Activated naive CD4-positive, alpha-beta T cell treated with anti-CD3 and anti-CD28 coated beads for 36 hours (primary cell): ENCODE measurements at regions not wholly inside any gene's neighbourhood (a gene's known extent, or its start where the extent isn't known, plus 50 kb on each side); places are given as distances from the start of the nearest gene placed in this dataset.

Experiments used
- CTCF ChIA-PET: fragments of 350-600 bp; sonication (Branson Sonifier 250); formaldehyde crosslinking; loops from one replicate; lab custom pipeline; 2021; ENCODE audit warnings: antibody characterized with exemption; lab: Charles Lee
- DNase-seq: peaks from one replicate; pipeline ENCODE4 v3.0.0-alpha.2; 2020
- H3K27ac Mint-ChIP-seq: one replicate; pipeline ENCODE4 v1.8.0; 2021; ENCODE audit warnings: mild to moderate bottlenecking, mixed read lengths
- H3K27me3 Mint-ChIP-seq: one replicate; pipeline ENCODE4 v1.8.0; 2021; ENCODE audit warnings: low read depth, mixed read lengths
- H3K36me3 Mint-ChIP-seq: one replicate; pipeline ENCODE4 v1.8.0; 2021; ENCODE audit warnings: low read depth, mixed read lengths
- H3K4me1 Mint-ChIP-seq: one replicate; pipeline ENCODE4 v1.8.0; 2021; ENCODE audit warnings: low read depth, mixed read lengths
- H3K4me3 Mint-ChIP-seq: one replicate; pipeline ENCODE4 v1.8.0; 2021; ENCODE audit warnings: mild to moderate bottlenecking, moderate library complexity, mixed read lengths
- H3K9me3 Mint-ChIP-seq: one replicate; pipeline ENCODE4 v1.8.0; 2021; ENCODE audit warnings: mixed read lengths
- intact Hi-C: fragments of 100-400 bp; cut with micrococcal nuclease; formaldehyde crosslinking; loops from one replicate; pipeline ENCODE4 v1.15.1; 2023

DNA sequence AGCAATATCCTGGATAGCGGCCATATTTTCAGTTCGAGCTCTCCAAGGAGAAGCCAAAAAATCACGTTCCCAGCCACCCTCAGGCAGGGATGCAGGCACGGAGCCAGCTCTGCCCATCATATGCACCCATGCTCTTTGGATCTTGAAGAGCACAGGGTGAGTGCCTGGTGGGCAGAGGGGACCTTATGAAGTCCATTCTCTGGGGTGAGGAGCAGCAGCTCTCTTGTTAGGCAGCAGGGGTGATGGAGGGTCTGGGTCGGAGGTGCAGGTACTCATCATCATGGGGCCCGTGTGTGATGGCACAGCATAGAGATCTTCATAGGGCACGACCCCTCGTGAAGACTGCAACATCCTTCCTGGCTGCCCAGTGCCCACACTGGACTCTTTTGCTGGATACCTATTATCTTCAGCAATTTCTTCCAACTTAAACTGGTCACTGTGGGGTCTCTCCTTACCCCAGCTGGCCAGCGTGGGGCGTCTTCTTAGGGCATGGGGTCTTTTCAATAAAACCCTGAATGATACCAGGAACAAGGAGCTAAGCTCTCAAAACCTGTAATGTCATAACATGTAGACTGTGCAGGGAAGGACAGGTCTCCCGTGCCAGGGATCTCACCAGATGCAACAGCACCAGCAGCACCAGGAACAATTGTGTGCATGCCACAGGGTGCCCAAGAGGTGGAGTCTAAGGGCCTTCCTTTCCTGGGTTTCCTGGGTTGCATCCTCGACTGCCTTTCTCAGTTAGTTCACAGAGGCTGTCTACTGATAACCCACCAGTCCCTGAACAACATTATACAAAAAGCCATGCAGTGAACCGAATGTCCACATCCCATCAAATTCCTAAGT lies 165.0 kb downstream of the TENT4A start:
- Mint-ChIP-seq H3K4me1 (no peaks in the 10 kb centered on the region), H3K27ac (no peak overlapping the region), H3K4me3 (no peak overlapping the region), H3K27me3 (peaks cover 4% of the 10 kb centered on the region), H3K9me3 (no peaks in the 10 kb centered on the region), H3K36me3 (no peaks in the 10 kb centered on the region)
- intact Hi-C loops, result no loop called here
- no peak for DNase-seq
- CTCF ChIA-PET, result no interaction called here

GRCh38 chr5:6885581-6885980 lies 172.3 kb downstream of the TENT4A start:
- CTCF ChIA-PET, result no interaction called here
- intact Hi-C loops, result no loop called here

GRCh38 chr5:6886866-6887265 lies 173.6 kb downstream of the TENT4A start:
- Mint-ChIP-seq H3K27ac (no peak overlapping the region), H3K4me3 (no peak overlapping the region), H3K36me3 (peaks cover 2% of the 10 kb centered on the region), H3K4me1 (no peaks in the 10 kb centered on the region), H3K27me3 (peaks cover 3% of the 10 kb centered on the region), H3K9me3 (peaks cover 21% of the 10 kb centered on the region)
- DNase-seq, result no peak
- intact Hi-C loops, result no loop called here
- CTCF ChIA-PET, result interaction anchor here (0.6 kb wide), 1 partner anchor 106 kb away, joined by 3 read pairs; no protein-coding TSS in a partner anchor

More at GRCh38 chr5:6885581-6885980, 172.3 kb downstream of the TENT4A start:
- H3K4me1 Mint-ChIP-seq, result no peaks in the 10 kb centered on the region
- no peak overlapping the region for H3K27ac Mint-ChIP-seq
- peaks cover 3% of the 10 kb centered on the region for H3K27me3 Mint-ChIP-seq
- peaks cover 2% of the 10 kb centered on the region for H3K36me3 Mint-ChIP-seq
- peaks cover 21% of the 10 kb centered on the region for H3K9me3 Mint-ChIP-seq
- no peak for DNase-seq
- H3K4me3 Mint-ChIP-seq, result no peak overlapping the region

DNA sequence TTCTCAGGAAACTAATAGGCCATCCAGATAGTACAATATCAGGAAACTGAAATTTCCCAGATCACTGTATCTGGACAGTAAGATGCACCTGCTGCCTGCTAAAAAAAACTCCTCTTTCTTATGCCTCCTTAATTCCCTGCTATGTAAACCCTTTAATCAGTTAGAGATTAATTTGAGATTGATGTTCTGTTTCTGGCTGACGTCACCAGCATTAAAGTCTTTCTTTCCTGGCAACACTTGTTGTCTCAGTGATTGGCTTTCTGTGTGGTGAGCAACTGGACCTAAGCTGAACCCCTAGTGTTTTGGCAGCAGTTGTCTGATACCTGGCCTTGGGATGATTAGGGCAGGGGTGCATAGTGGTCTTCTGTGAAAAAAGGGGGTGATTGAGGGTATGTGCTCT lies 175.8 kb downstream of the TENT4A start:
- Mint-ChIP-seq H3K4me3 (no peak overlapping the region), H3K36me3 (peaks cover 2% of the 10 kb centered on the region), H3K27me3 (peaks cover 6% of the 10 kb centered on the region), H3K27ac (no peak overlapping the region), H3K9me3 (peaks cover 21% of the 10 kb centered on the region), H3K4me1 (no peaks in the 10 kb centered on the region)
- CTCF ChIA-PET, result no interaction called here
- intact Hi-C loops, result no loop called here
- no peak for DNase-seq

DNA sequence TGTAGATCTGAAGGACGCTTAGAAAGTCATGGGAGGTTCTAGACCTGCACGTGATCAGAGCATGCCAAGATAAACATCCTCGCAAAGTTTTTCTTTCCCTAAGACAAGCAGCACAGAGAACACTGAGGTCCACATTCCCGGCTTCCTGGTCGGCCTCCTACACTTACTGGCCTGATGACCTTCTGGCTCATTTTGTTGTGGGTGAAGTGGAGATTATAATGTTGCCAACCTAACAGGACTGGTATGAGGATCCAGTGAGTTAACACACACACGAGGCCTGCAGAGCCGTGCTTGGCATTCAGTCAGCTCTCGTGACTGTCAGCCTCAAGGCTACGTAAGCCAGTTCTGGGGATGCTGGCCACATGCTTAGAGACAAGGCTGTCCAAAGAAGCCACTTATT lies 186.0 kb downstream of the TENT4A start:
- CTCF ChIA-PET, result no interaction called here
- Mint-ChIP-seq H3K4me3 (no peak overlapping the region), H3K36me3 (no peaks in the 10 kb centered on the region), H3K27ac (no peak overlapping the region), H3K27me3 (no peaks in the 10 kb centered on the region), H3K4me1 (no peaks in the 10 kb centered on the region), H3K9me3 (no peaks in the 10 kb centered on the region)
- intact Hi-C loops, result no loop called here
- no peak for DNase-seq

DNA sequence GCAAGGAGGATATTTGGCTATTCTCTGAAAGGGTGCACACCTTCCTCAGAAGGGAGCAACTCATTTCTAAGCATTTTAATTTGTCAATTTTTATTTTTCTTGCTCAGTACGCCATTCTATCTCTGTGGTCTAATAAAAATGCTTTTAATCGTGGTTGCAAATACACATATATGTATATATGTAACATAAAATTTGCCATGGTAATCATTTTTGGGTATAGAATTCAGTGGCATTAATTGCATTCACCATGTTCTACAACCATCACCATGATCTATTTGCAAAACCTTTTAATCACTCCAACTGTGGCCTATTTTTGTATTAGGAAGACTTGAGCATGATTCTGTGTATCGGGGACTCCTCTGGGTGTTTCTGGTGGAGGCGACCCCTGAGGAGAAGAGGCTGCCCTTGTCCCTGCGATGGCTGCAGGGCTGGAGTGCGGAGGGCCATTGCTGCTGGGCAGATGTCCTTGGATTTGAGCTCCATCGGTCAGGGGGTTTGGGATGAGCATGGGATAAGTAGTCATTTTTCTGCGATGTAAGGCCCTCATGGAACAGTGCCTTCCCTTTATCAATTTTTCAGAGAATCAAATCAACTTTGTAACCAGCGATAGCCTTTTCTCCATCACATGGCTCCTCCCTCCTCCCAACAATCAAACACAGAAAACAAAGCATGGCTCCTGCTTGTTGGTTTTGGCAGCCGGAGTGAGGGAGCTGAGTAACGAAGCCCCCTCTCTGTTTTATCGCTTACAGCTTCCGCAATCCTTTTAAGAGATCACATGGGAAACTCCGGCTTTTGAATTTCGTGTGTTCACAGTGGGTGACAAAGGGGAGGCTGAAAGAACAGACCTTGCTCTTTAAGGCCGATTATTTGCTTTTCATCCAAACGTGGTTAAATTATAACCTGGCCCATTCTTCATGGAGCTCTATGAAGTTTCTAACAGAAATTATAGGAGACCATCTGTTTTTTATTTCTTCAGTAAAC lies 187.3 kb downstream of the TENT4A start:
- intact Hi-C loops, result no loop called here
- Mint-ChIP-seq H3K4me3 (no peak overlapping the region), H3K27me3 (peaks cover under 1% of the 10 kb centered on the region), H3K9me3 (no peaks in the 10 kb centered on the region), H3K4me1 (no peaks in the 10 kb centered on the region), H3K27ac (no peak overlapping the region), H3K36me3 (no peaks in the 10 kb centered on the region)
- CTCF ChIA-PET, result no interaction called here
- DNase-seq, result no peak

- H3K4me1 Mint-ChIP-seq, result no peaks in the 10 kb centered on the region
- no peak for DNase-seq
- no peak overlapping the region for H3K4me3 Mint-ChIP-seq
- H3K27me3 Mint-ChIP-seq, result peaks cover 3% of the 10 kb centered on the region
- intact Hi-C loops, result no loop called here
- CTCF ChIA-PET, result no interaction called here
- no peaks in the 10 kb centered on the region for H3K36me3 Mint-ChIP-seq
- H3K27ac Mint-ChIP-seq, result no peak overlapping the region
- no peaks in the 10 kb centered on the region for H3K9me3 Mint-ChIP-seq
Measured at GRCh38 chr5:6902094-6902493, 188.9 kb downstream of the TENT4A start.

- Mint-ChIP-seq H3K27ac (no peak overlapping the region), H3K4me3 (no peak overlapping the region), H3K4me1 (no peaks in the 10 kb centered on the region), H3K9me3 (no peaks in the 10 kb centered on the region), H3K36me3 (no peaks in the 10 kb centered on the region), H3K27me3 (peaks cover 3% of the 10 kb centered on the region)
- no peak for DNase-seq
- CTCF ChIA-PET, result no interaction called here
- intact Hi-C loops, result no loop called here
Measured at GRCh38 chr5:6902597-6902996, 189.4 kb downstream of the TENT4A start.

GRCh38 chr5:6903934-6904333 lies 190.7 kb downstream of the TENT4A start:
- DNase-seq, result no peak
- Mint-ChIP-seq H3K4me3 (no peak overlapping the region), H3K4me1 (no peaks in the 10 kb centered on the region), H3K27ac (no peak overlapping the region), H3K36me3 (no peaks in the 10 kb centered on the region), H3K27me3 (peaks cover 3% of the 10 kb centered on the region), H3K9me3 (no peaks in the 10 kb centered on the region)
- CTCF ChIA-PET, result no interaction called here
- intact Hi-C loops, result no loop called here

GRCh38 chr5:6904860-6905259 lies 191.6 kb downstream of the TENT4A start:
- no peak overlapping the region for H3K4me3 Mint-ChIP-seq
- no peak overlapping the region for H3K27ac Mint-ChIP-seq
- H3K9me3 Mint-ChIP-seq, result no peaks in the 10 kb centered on the region
- intact Hi-C loops, result no loop called here
- H3K4me1 Mint-ChIP-seq, result no peaks in the 10 kb centered on the region
- CTCF ChIA-PET, result no interaction called here
- peaks cover 3% of the 10 kb centered on the region for H3K27me3 Mint-ChIP-seq
- DNase-seq, result no peak
- no peaks in the 10 kb centered on the region for H3K36me3 Mint-ChIP-seq

DNA sequence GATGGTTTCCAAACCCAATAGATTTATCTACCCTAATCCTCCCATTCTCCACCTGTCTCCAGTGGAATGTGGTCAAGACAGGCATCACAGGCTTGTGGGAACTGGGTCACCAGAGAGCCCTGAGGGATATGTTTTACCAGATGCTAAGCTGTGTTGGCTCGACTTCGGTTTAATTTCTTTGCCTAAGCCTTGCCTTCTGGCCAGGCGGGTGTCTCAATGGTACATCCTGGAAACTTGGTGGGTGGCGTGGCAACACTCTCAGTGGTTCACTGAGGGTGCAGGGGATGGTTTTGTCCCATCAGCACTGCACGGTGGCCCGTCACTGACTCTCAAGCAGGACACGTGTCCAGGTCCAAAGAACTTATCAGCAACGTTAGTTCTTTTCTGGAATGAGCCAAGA lies 192.2 kb downstream of the TENT4A start:
- CTCF ChIA-PET, result no interaction called here
- Mint-ChIP-seq H3K9me3 (no peaks in the 10 kb centered on the region), H3K27ac (no peak overlapping the region), H3K27me3 (peaks cover 3% of the 10 kb centered on the region), H3K36me3 (no peaks in the 10 kb centered on the region), H3K4me1 (no peaks in the 10 kb centered on the region), H3K4me3 (no peak overlapping the region)
- intact Hi-C loops, result no loop called here
- no peak for DNase-seq

DNA sequence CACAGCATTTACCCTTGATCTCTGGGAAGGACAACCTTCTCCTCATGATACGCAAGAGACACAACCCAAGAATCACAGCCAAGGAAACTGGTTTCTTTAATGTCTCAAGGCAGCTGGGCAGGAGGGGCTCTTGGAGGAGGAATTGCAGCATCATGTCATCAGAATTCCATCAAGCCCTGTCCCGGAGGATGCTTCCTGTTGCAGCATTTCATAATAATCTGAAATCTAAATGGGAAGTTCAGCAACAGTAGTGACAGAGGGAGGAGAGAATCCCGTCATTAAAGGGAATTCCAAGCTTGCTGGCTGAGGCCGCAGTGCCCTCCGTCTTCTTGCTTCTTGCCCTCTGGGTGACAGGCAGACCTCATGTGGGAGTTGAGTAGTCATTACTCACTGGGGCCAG lies 192.7 kb downstream of the TENT4A start:
- intact Hi-C loops, result no loop called here
- Mint-ChIP-seq H3K4me1 (no peaks in the 10 kb centered on the region), H3K27ac (no peak overlapping the region), H3K36me3 (no peaks in the 10 kb centered on the region), H3K9me3 (no peaks in the 10 kb centered on the region), H3K4me3 (no peak overlapping the region), H3K27me3 (peaks cover 3% of the 10 kb centered on the region)
- DNase-seq, result no peak
- CTCF ChIA-PET, result no interaction called here
